Muscle layer of duodenum (tissue), 2 donors: ENCODE measurements at regions not wholly inside any gene's neighbourhood (a gene's known extent, or its start where the extent isn't known, plus 50 kb on each side); places are given as distances from the start of the nearest gene placed in this dataset.
"Not testable (repeated sequence)": the region's sequence is repeated elsewhere in the genome, so short reads cannot be mapped to it uniquely, and the experiment has no call there.

Experiments
- H3K27ac ChIP-seq: one replicate; pipeline ENCODE4 v1.7.0; 2013; ENCODE audit warnings: mild to moderate bottlenecking, low read length
- H3K27me3 ChIP-seq: one replicate; pipeline ENCODE4 v1.7.0; 2013; ENCODE audit warnings: low read depth, mild to moderate bottlenecking, control low read depth, low read length
- H3K36me3 ChIP-seq, 2 donors: one replicate each; pipeline ENCODE4 v1.7.0; 2013; ENCODE audit warnings: low read length in 2 of 2, control low read depth in 1 of 2, mild to moderate bottlenecking in 1 of 2; ENCODE audit not compliant: insufficient read depth in 2 of 2, control insufficient read depth in 1 of 2
- H3K4me1 ChIP-seq, 2 donors: one replicate each; pipeline ENCODE4 v1.7.0; 2013; ENCODE audit warnings: low read length in 2 of 2, mild to moderate bottlenecking in 2 of 2, control low read depth in 1 of 2, moderate library complexity in 1 of 2; ENCODE audit not compliant: insufficient read depth in 2 of 2, control insufficient read depth in 1 of 2
- H3K4me3 ChIP-seq, 2 donors: one replicate each; pipeline ENCODE4 v1.7.0; 2013; ENCODE audit warnings: low read length in 2 of 2, low read depth in 1 of 2, mild to moderate bottlenecking in 1 of 2
- H3K9me3 ChIP-seq, 2 donors: one replicate each; pipeline ENCODE4 v1.7.0; 2013; ENCODE audit warnings: low read length in 2 of 2, control low read depth in 1 of 2, mild to moderate bottlenecking in 1 of 2; ENCODE audit not compliant: control insufficient read depth in 1 of 2
- donor health status: healthy.

- H3K9me3 ChIP-seq, H3K4me1 ChIP-seq, H3K27me3 ChIP-seq: not testable (repeated sequence)
Observed at GRCh38 chr3:81987412-81987811, 226.0 kb upstream of the GBE1 start.

GRCh38 chr3:81985996-81986723, 224.7 kb upstream of the GBE1 start:
- Histone ChIP-seq H3K4me1 (no peaks in the 10 kb centered on the region), H3K9me3 (no peaks in the 10 kb centered on the region), H3K27me3 (no peaks in the 10 kb centered on the region), H3K36me3 (no peaks in the 10 kb centered on the region), H3K27ac (no peak overlapping the region), H3K4me3 (no peak overlapping the region)

More at GRCh38 chr3:81987412-81987811, 226.0 kb upstream of the GBE1 start:
- not testable (repeated sequence) for H3K36me3 ChIP-seq, H3K4me3 ChIP-seq, H3K27ac ChIP-seq

GRCh38 chr3:81983382-81983781, 221.9 kb upstream of the GBE1 start:
- Histone ChIP-seq H3K4me3 (no peak overlapping the region), H3K36me3 (no peaks in the 10 kb centered on the region), H3K27ac (no peak overlapping the region), H3K4me1 (no peaks in the 10 kb centered on the region), H3K27me3 (no peaks in the 10 kb centered on the region), H3K9me3 (no peaks in the 10 kb centered on the region)

GRCh38 chr3:81980596-81981494, 219.4 kb upstream of the GBE1 start:
- H3K4me3 ChIP-seq, result no peak overlapping the region
- no peaks in the 10 kb centered on the region for H3K36me3 ChIP-seq
- H3K27me3 ChIP-seq, result no peaks in the 10 kb centered on the region
- no peaks in the 10 kb centered on the region for H3K4me1 ChIP-seq
- H3K9me3 ChIP-seq, result no peaks in the 10 kb centered on the region
- no peak overlapping the region for H3K27ac ChIP-seq

- Histone ChIP-seq H3K27me3 (no peaks in the 10 kb centered on the region), H3K36me3 (no peaks in the 10 kb centered on the region), H3K4me1 (no peaks in the 10 kb centered on the region), H3K27ac (no peak overlapping the region), H3K4me3 (no peak overlapping the region), H3K9me3 (no peaks in the 10 kb centered on the region)
Observed at GRCh38 chr3:81974751-81975150, 213.3 kb upstream of the GBE1 start.

- no peak overlapping the region for H3K4me3 ChIP-seq
- no peak overlapping the region for H3K27ac ChIP-seq
- no peaks in the 10 kb centered on the region for H3K4me1 ChIP-seq
- no peaks in the 10 kb centered on the region for H3K9me3 ChIP-seq
- H3K36me3 ChIP-seq, result no peaks in the 10 kb centered on the region
- H3K27me3 ChIP-seq, result no peaks in the 10 kb centered on the region
Observed at GRCh38 chr3:81968658-81969057, 207.2 kb upstream of the GBE1 start.

GRCh38 chr3:81967393-81967792, 205.9 kb upstream of the GBE1 start:
- no peaks in the 10 kb centered on the region for H3K36me3 ChIP-seq
- no peaks in the 10 kb centered on the region for H3K27me3 ChIP-seq
- H3K27ac ChIP-seq, result no peak overlapping the region
- H3K9me3 ChIP-seq, result no peaks in the 10 kb centered on the region
- H3K4me3 ChIP-seq, result no peak overlapping the region
- no peaks in the 10 kb centered on the region for H3K4me1 ChIP-seq

- Histone ChIP-seq H3K9me3 (no peaks in the 10 kb centered on the region), H3K36me3 (no peaks in the 10 kb centered on the region), H3K4me1 (no peaks in the 10 kb centered on the region), H3K27ac (no peak overlapping the region), H3K4me3 (no peak overlapping the region), H3K27me3 (no peaks in the 10 kb centered on the region)
Observed at GRCh38 chr3:81965696-81966095, 204.3 kb upstream of the GBE1 start.

- Histone ChIP-seq H3K4me3 (no peak overlapping the region), H3K9me3 (no peaks in the 10 kb centered on the region), H3K4me1 (no peaks in the 10 kb centered on the region), H3K36me3 (no peaks in the 10 kb centered on the region), H3K27me3 (no peaks in the 10 kb centered on the region), H3K27ac (no peak overlapping the region)
Observed at GRCh38 chr3:81962396-81962795, 201.0 kb upstream of the GBE1 start.

- Histone ChIP-seq H3K36me3 (no peaks in the 10 kb centered on the region), H3K27ac (no peak overlapping the region), H3K4me1 (no peaks in the 10 kb centered on the region), H3K9me3 (no peaks in the 10 kb centered on the region), H3K4me3 (no peak overlapping the region), H3K27me3 (no peaks in the 10 kb centered on the region)
Observed at GRCh38 chr3:81958972-81959640, 197.7 kb upstream of the GBE1 start.

GRCh38 chr3:81955878-81956277, 194.4 kb upstream of the GBE1 start:
- Histone ChIP-seq H3K36me3 (no peaks in the 10 kb centered on the region), H3K4me3 (peak overlapping the region in 1 of 2 donors; percentile 19), H3K9me3 (no peaks in the 10 kb centered on the region)

More at GRCh38 chr3:81955878-81956277, 194.4 kb upstream of the GBE1 start:
- H3K27ac ChIP-seq, result no peak overlapping the region
- H3K4me1 ChIP-seq, result no peaks in the 10 kb centered on the region
- H3K27me3 ChIP-seq, result no peaks in the 10 kb centered on the region
